Tibial nerve (tissue), 4 donors: ENCODE measurements at regions not wholly inside any gene's neighbourhood (a gene's known extent, or its start where the extent isn't known, plus 50 kb on each side); places are given as distances from the start of the nearest gene placed in this dataset.

Experiments
- EP300 ChIP-seq, 2 donors: sonication (generic); formaldehyde crosslinking; IDR thresholded peaks; one replicate each; pipeline ENCODE4 v1.6.1; 2017; ENCODE audit warnings: antibody characterized with exemption in 2 of 2, mild to moderate bottlenecking in 1 of 2
- TF ChIP-seq, protein P1 (sequence below), 5 experiments: fragments of 200-600 bp in 3 of 5; fragments of 450-650 bp in 2 of 5; sonication (generic) in 3 of 5; IDR thresholded peaks; one replicate each; pipeline ENCODE4 v1.5.1; 2016 to 2019; ENCODE audit warnings: antibody characterized with exemption in 5 of 5, mild to moderate bottlenecking in 3 of 5, moderate library complexity in 2 of 5

DNA sequence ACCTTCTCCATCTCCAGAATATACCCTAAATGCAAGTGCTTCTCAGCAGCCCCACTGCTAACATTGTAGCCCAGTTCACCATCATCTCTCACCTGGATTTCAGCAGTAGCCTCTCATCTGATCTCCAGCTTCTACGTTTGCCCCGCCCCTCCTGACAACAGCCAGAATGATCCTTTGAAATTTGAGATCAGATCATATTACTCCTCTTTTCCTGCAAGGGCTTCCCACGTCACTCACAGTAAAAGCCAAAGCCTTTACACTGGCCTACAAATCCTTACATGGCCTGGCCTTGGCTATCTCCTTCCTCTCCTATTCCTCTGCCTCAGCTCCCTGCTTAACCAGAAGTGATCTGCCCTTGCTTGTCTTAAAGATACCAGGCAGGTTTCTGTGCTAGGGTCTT lies 94.3 kb upstream of the NBEA start:
- TF ChIP-seq, protein P1, sequence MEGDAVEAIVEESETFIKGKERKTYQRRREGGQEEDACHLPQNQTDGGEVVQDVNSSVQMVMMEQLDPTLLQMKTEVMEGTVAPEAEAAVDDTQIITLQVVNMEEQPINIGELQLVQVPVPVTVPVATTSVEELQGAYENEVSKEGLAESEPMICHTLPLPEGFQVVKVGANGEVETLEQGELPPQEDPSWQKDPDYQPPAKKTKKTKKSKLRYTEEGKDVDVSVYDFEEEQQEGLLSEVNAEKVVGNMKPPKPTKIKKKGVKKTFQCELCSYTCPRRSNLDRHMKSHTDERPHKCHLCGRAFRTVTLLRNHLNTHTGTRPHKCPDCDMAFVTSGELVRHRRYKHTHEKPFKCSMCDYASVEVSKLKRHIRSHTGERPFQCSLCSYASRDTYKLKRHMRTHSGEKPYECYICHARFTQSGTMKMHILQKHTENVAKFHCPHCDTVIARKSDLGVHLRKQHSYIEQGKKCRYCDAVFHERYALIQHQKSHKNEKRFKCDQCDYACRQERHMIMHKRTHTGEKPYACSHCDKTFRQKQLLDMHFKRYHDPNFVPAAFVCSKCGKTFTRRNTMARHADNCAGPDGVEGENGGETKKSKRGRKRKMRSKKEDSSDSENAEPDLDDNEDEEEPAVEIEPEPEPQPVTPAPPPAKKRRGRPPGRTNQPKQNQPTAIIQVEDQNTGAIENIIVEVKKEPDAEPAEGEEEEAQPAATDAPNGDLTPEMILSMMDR (IDR thresholded peaks at IDR 0.05): no peak
- no peak for TF ChIP-seq EP300 (IDR thresholded peaks at IDR 0.05)
